Effector memory CD4-positive, alpha-beta T cell (primary cell): ENCODE measurements at regions not wholly inside any gene's neighbourhood (a gene's known extent, or its start where the extent isn't known, plus 50 kb on each side); places are given as distances from the start of the nearest gene placed in this dataset.

Experiments used
- DNase-seq, 3 donors: peaks; one replicate each; pipeline ENCODE4 v3.0.0-alpha.2; 2020
- H3K27ac ChIP-seq: 2 replicates; pipeline ENCODE4 v1.7.0; 2013; ENCODE audit warnings: mild to moderate bottlenecking, low read length, moderate library complexity; ENCODE audit not compliant: insufficient read depth, poor library complexity, severe bottlenecking
- H3K27me3 ChIP-seq: replicated peaks from 2 replicates; pipeline ENCODE4 v1.7.0; 2013; ENCODE audit warnings: mild to moderate bottlenecking, low read length; ENCODE audit not compliant: insufficient read depth, control insufficient read depth, poor library complexity, severe bottlenecking
- H3K36me3 ChIP-seq: 2 replicates; pipeline ENCODE4 v1.7.0; 2013; ENCODE audit warnings: mild to moderate bottlenecking, low read length, moderate library complexity; ENCODE audit not compliant: control insufficient read depth, insufficient read depth
- H3K4me1 ChIP-seq: 2 replicates; pipeline ENCODE4 v1.7.0; 2013; ENCODE audit warnings: low read length, mild to moderate bottlenecking; ENCODE audit not compliant: control insufficient read depth, insufficient read depth, poor library complexity, severe bottlenecking
- H3K4me3 ChIP-seq: 2 replicates; pipeline ENCODE4 v1.7.0; 2013; ENCODE audit warnings: low read length, low read depth, mild to moderate bottlenecking; ENCODE audit not compliant: insufficient read depth, poor library complexity, severe bottlenecking
- H3K9me3 ChIP-seq: 2 replicates; pipeline ENCODE4 v1.7.0; 2013; ENCODE audit warnings: mild to moderate bottlenecking, low read length, moderate library complexity; ENCODE audit not compliant: control insufficient read depth

DNA sequence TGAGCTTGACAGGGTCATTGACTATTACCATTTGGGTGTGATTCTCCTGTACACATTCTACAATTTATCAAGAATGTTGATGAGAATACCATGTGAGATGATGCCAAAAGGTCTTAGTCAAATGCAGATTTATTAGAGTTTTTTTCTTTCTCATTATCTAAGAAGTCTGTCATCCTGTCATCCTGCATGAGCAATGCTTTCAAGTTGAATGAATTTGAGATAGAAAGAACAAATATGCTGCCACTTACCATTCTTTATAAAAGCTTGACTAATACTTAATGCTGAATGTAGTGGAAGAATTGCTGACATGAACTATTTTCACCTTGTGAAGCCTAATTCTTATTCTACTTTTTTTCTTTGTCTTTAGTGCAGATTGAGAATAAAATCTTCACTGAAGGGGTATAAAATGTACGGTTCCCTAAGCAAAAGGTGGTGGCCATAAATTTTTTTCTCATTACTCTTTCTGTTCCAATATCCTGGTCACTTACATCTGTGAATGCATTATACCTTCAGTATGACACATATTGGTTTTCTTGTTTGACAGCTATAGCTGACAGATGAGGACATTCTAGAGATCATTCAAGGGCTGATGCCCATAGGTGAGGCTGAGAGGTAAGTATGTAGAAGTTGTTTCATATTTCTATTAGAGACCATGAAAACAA lies 1434.7 kb downstream of the SLITRK1 start:
- H3K27me3 ChIP-seq, result no peaks in the 10 kb centered on the region
- DNase-seq, result no peak
- H3K4me3 ChIP-seq, result no peak overlapping the region
- H3K9me3 ChIP-seq, result no peaks in the 10 kb centered on the region
- no peaks in the 10 kb centered on the region for H3K36me3 ChIP-seq
- H3K4me1 ChIP-seq, result no peaks in the 10 kb centered on the region
- no peak overlapping the region for H3K27ac ChIP-seq

DNA sequence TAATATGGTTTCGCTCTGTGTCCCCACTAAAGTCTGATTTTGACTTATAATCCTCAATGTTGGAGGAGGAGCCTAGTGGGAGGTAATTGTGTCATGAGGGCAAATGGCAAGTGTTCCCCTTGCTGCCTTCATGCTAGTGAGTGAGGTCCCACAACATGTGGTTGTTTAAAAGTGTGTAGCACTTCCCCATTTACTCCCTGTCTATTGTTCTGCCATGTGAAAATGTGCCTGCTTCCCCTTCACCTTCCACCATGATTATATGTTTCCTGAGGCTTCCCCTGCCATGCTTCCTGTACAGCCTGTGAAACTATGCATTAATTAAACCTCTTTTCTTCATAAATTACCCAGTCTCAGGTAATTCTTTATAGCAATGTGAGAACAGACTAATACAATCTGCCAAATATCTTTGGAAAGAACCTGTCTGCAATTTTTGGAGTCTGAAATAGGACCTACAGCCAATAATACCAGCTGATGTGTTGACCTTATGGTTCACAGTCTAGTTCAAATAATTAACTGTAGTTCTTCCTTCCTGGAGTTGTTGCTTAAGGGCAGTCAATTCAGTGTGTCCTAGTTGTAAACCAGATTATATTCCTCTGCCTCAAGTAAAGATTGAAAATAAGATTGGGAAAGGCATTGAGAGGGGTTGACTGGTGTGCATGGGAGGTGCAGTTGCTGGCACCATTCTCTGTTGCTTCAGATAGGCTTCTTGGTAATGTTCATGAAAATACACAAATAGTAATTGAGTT lies 1442.9 kb downstream of the SLITRK1 start:
- no peaks in the 10 kb centered on the region for H3K4me1 ChIP-seq
- H3K27ac ChIP-seq, result no peak overlapping the region
- no peaks in the 10 kb centered on the region for H3K9me3 ChIP-seq
- no peak overlapping the region for H3K4me3 ChIP-seq
- H3K27me3 ChIP-seq, result no peaks in the 10 kb centered on the region
- DNase-seq, result no peak
- H3K36me3 ChIP-seq, result no peaks in the 10 kb centered on the region

GRCh38 chr13:82438320-82438719 lies 1444.0 kb downstream of the SLITRK1 start:
- Histone ChIP-seq H3K4me3 (no peak overlapping the region), H3K4me1 (no peaks in the 10 kb centered on the region), H3K27ac (no peak overlapping the region)

GRCh38 chr13:82436099-82436585 lies 1446.1 kb downstream of the SLITRK1 start:
- Histone ChIP-seq H3K36me3 (no peaks in the 10 kb centered on the region), H3K4me1 (no peaks in the 10 kb centered on the region), H3K9me3 (no peaks in the 10 kb centered on the region), H3K27ac (no peak overlapping the region), H3K4me3 (no peak overlapping the region), H3K27me3 (no peaks in the 10 kb centered on the region)
- no peak for DNase-seq

More at GRCh38 chr13:82438320-82438719, 1444.0 kb downstream of the SLITRK1 start:
- Histone ChIP-seq H3K9me3 (no peaks in the 10 kb centered on the region), H3K36me3 (no peaks in the 10 kb centered on the region), H3K27me3 (no peaks in the 10 kb centered on the region)
- DNase-seq, result no peak

DNA sequence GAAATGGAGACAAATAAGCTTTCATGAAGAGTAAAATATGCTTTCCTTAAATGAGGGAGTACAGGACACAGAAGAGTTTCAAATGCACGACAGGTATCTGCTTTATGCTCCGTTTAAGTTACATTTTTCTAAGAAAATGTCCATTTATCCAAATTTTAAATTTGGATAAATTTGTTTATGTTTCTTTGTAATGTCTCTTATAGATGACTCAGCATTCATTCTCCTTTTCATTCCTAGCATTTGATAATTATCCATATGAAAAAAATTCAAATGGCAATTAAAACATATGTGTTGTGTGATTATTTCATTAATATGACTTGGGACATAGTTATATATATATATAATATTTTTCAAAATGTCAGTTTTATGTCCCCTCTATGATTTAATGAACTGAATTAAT lies 1449.3 kb downstream of the SLITRK1 start:
- Histone ChIP-seq H3K4me1 (no peaks in the 10 kb centered on the region), H3K27me3 (no peaks in the 10 kb centered on the region), H3K9me3 (no peaks in the 10 kb centered on the region), H3K36me3 (no peaks in the 10 kb centered on the region), H3K4me3 (no peak overlapping the region), H3K27ac (no peak overlapping the region)
- DNase-seq, result no peak

DNA sequence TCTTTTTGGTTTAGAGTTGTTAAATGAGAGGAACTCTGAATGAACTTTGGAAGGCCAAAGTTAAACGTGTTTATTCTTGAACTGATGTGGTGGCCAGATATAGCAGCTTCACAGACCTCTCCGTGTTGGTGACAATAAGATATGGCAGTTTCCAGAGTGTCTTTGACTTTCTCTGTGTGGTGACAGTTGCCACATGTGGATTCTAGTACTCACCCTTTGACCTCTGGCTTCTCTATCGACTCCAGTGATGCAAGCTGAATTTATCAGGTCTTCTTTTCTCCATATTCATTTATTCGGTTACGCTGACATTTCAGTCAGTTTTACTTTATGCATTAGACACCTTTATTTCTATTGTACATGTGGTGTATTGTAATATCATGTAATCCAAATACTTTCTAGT lies 1469.5 kb downstream of the SLITRK1 start:
- Histone ChIP-seq H3K27ac (no peak overlapping the region), H3K9me3 (no peaks in the 10 kb centered on the region), H3K36me3 (no peaks in the 10 kb centered on the region), H3K4me1 (no peaks in the 10 kb centered on the region), H3K27me3 (no peaks in the 10 kb centered on the region), H3K4me3 (no peak overlapping the region)
- DNase-seq, result no peak

DNA sequence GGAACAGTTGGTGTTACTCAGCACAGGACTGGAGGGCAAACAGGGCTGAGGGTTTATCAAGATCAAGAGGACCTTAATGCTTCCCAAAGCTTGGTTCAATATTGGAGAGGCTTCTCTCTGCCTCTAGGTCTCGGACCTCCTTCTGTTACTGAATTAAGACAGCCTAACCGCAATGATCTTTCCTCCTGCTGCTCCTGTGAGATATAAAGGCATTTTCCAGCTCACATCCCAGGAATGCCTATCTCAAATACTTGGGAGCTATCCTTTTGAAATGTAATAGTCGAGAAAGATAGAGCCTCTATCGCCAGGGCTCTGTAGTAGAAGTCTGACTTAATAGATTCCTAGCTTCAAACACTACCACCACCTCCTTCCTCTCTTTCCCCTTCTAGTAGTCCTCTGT lies 1475.0 kb downstream of the SLITRK1 start:
- no peak for DNase-seq
- H3K27ac ChIP-seq, result no peak overlapping the region
- H3K36me3 ChIP-seq, result no peaks in the 10 kb centered on the region
- no peaks in the 10 kb centered on the region for H3K27me3 ChIP-seq
- H3K4me1 ChIP-seq, result no peaks in the 10 kb centered on the region
- H3K9me3 ChIP-seq, result peaks cover 3% of the 10 kb centered on the region
- H3K4me3 ChIP-seq, result no peak overlapping the region

DNA sequence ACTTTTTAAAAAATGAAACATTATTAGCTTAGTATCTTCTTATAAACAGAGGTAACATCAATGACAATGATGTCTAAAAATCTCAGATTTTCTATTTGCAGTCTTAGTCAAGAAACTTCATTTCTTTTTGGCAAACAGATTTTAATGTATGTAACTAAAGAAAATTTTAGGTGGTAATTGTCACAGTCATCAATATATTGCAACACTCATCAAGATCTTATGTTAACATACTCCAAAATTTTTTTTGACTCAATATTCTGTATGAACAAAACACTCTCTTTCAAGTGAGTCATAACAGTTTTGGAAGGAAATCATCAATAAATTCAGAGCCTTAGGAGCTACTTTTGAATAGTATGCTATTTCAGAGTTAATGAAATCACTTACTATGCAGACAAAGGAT lies 1507.6 kb downstream of the SLITRK1 start:
- no peaks in the 10 kb centered on the region for H3K27me3 ChIP-seq
- no peak for DNase-seq
- H3K9me3 ChIP-seq, result no peaks in the 10 kb centered on the region
- no peak overlapping the region for H3K27ac ChIP-seq
- no peaks in the 10 kb centered on the region for H3K4me1 ChIP-seq
- no peak overlapping the region for H3K4me3 ChIP-seq
- no peaks in the 10 kb centered on the region for H3K36me3 ChIP-seq

DNA sequence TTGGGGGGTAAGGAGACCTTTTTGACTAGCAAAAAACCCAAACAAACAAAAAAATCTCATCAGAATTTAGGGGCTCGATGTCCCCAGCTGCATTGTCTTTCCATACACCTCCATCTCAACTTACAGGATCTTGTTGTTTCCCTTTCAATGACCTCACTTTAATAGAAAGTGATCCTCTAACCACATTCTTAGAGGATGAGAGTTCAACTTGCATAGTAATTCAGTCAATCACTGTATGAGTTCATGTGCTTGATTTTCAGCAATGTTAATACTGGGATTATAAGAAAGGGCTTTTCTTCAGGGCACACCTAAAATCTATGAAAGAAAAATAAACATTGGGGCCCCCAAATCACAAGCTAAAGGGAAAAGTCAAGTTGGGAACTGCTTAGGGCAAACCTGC lies 1512.0 kb downstream of the SLITRK1 start:
- no peak overlapping the region for H3K4me3 ChIP-seq
- H3K9me3 ChIP-seq, result no peaks in the 10 kb centered on the region
- no peaks in the 10 kb centered on the region for H3K27me3 ChIP-seq
- H3K36me3 ChIP-seq, result no peaks in the 10 kb centered on the region
- no peaks in the 10 kb centered on the region for H3K4me1 ChIP-seq
- DNase-seq, result no peak
- H3K27ac ChIP-seq, result no peak overlapping the region

GRCh38 chr13:82364525-82364924 lies 1517.7 kb downstream of the SLITRK1 start:
- DNase-seq, result no peak
- Histone ChIP-seq H3K27me3 (no peaks in the 10 kb centered on the region), H3K9me3 (no peaks in the 10 kb centered on the region), H3K4me1 (no peaks in the 10 kb centered on the region), H3K4me3 (no peak overlapping the region), H3K36me3 (no peaks in the 10 kb centered on the region), H3K27ac (no peak overlapping the region)
